IMR-90 (cell line): ENCODE measurements at regions not wholly inside any gene's neighbourhood (a gene's known extent, or its start where the extent isn't known, plus 50 kb on each side); places are given as distances from the start of the nearest gene placed in this dataset.

Experiments
- ATAC-seq: fragments of 200-7000 bp; cut with Tn5 transposase; 2 replicates; pipeline ENCODE4 v1.9.1; 2020; ENCODE audit warnings: low read depth, mild to moderate bottlenecking, moderate library complexity
- BruUV-seq: library from RNA; stranded (reverse); fragments of 400-500 nt; replicated peaks from 2 replicates; lab custom pipeline; 2021; lab: Mats Ljungman, UMichigan
- CTCF ChIA-PET: fragments of 300-600 bp; formaldehyde crosslinking; extraction: SDS; loops from one replicate; lab custom pipeline; 2021; ENCODE audit warnings: antibody characterized with exemption; lab: Yijun Ruan, JAX
- POLR2A ChIA-PET: fragments of 300-600 bp; sonication (Branson Sonifier 250); formaldehyde crosslinking; loops from one replicate; lab custom pipeline; 2022; ENCODE audit warnings: antibody characterized with exemption; ENCODE audit not compliant: unreplicated experiment; lab: Charles Lee
- DNase-seq: peaks from one replicate; pipeline ENCODE4 v3.0.0; 2013
- H2AFZ ChIP-seq: replicated peaks from 2 replicates; pipeline ENCODE3; 2013; ENCODE audit warnings: low read length, mild to moderate bottlenecking; ENCODE audit not compliant: poor library complexity
- H2AK5ac ChIP-seq: 2 replicates; pipeline ENCODE4 v1.6.1; 2013; ENCODE audit warnings: low read depth, low read length, inconsistent platforms
- H2AK9ac ChIP-seq: replicated peaks from 2 replicates; pipeline ENCODE3; 2013; ENCODE audit warnings: mild to moderate bottlenecking, low read depth, low read length, moderate library complexity; ENCODE audit not compliant: poor library complexity
- H2BK120ac ChIP-seq: 2 replicates; pipeline ENCODE4 v1.6.1; 2013; ENCODE audit warnings: low read depth, low read length, inconsistent platforms
- H2BK15ac ChIP-seq: 3 replicates; pipeline ENCODE4 v1.6.1; 2013; ENCODE audit warnings: low read depth, low read length, inconsistent platforms
- H2BK20ac ChIP-seq: 2 replicates; pipeline ENCODE4 v1.6.1; 2013; ENCODE audit warnings: low read depth, mild to moderate bottlenecking, inconsistent platforms, low read length, moderate library complexity
- H2BK5ac ChIP-seq: 2 replicates; pipeline ENCODE4 v1.6.1; 2013; ENCODE audit warnings: mild to moderate bottlenecking, low read depth, low read length, inconsistent platforms; ENCODE audit not compliant: poor library complexity, severe bottlenecking
- H3K14ac ChIP-seq: replicated peaks from 2 replicates; pipeline ENCODE4 v1.6.1; 2013; ENCODE audit warnings: low read depth, low read length, inconsistent platforms
- H3K18ac ChIP-seq: 2 replicates; pipeline ENCODE4 v1.6.1; 2013; ENCODE audit warnings: low read depth, low read length, control low read depth
- H3K23ac ChIP-seq: 2 replicates; pipeline ENCODE4 v1.6.1; 2013; ENCODE audit warnings: low read depth, low read length, inconsistent platforms
- H3K27ac ChIP-seq: 2 replicates; pipeline ENCODE4 v1.5.1; 2013; ENCODE audit warnings: mild to moderate bottlenecking, control low read depth, low read length; ENCODE audit not compliant: insufficient read depth
- H3K27me3 ChIP-seq: 2 replicates; pipeline ENCODE4 v1.6.1; 2013; ENCODE audit warnings: low read length; ENCODE audit not compliant: control insufficient read depth, insufficient read depth
- H3K36me3 ChIP-seq: 2 replicates; pipeline ENCODE4 v1.6.1; 2013; ENCODE audit warnings: low read length, mixed read lengths; ENCODE audit not compliant: control insufficient read depth, insufficient read depth
- H3K4ac ChIP-seq: 2 replicates; pipeline ENCODE4 v1.6.1; 2013; ENCODE audit warnings: low read depth, low read length, inconsistent platforms
- H3K4me1 ChIP-seq: 2 replicates; pipeline ENCODE4 v1.6.1; 2013; ENCODE audit warnings: low read length, mixed read lengths; ENCODE audit not compliant: control insufficient read depth, insufficient read depth
- H3K4me2 ChIP-seq: 2 replicates; pipeline ENCODE4 v1.6.1; 2013; ENCODE audit warnings: low read depth, mild to moderate bottlenecking, control low read depth, low read length, moderate library complexity
- H3K4me3 ChIP-seq: 2 replicates; pipeline ENCODE4 v1.5.1; 2013; ENCODE audit warnings: low read depth, mild to moderate bottlenecking, control low read depth, low read length, moderate library complexity; ENCODE audit not compliant: insufficient read depth
- H3K56ac ChIP-seq: 2 replicates; pipeline ENCODE4 v1.6.1; 2013; ENCODE audit warnings: low read length, inconsistent platforms; ENCODE audit not compliant: insufficient read depth; ENCODE audit errors: extremely low read depth
- H3K79me1 ChIP-seq, 2 experiments: 2 replicates each; pipeline ENCODE4 v1.6.1; 2013; ENCODE audit warnings: low read length in 2 of 2, inconsistent platforms in 1 of 2, low read depth in 1 of 2
- H3K9ac ChIP-seq: 2 replicates; pipeline ENCODE4 v1.6.1; 2013; ENCODE audit warnings: low read depth, low read length, control low read depth
- H3K9me1 ChIP-seq: 2 replicates; pipeline ENCODE4 v1.6.1; 2013; ENCODE audit warnings: low read length, inconsistent platforms; ENCODE audit not compliant: insufficient read depth
- H3K9me3 ChIP-seq: 2 replicates; pipeline ENCODE4 v1.6.1; 2013; ENCODE audit warnings: low read length; ENCODE audit not compliant: control insufficient read depth, insufficient read depth
- H4K20me1 ChIP-seq: 2 replicates; pipeline ENCODE4 v1.6.1; 2013; ENCODE audit warnings: low read length, inconsistent platforms; ENCODE audit not compliant: insufficient read depth
- H4K5ac ChIP-seq: 2 replicates; pipeline ENCODE4 v1.6.1; 2013; ENCODE audit warnings: mild to moderate bottlenecking, low read depth, low read length, control low read depth
- H4K8ac ChIP-seq, 2 experiments: 2 replicates each; pipeline ENCODE4 v1.6.1; 2013; ENCODE audit warnings: low read depth in 2 of 2, low read length in 2 of 2, control low read depth in 1 of 2, inconsistent platforms in 1 of 2
- H4K91ac ChIP-seq: 2 replicates; pipeline ENCODE4 v1.6.1; 2013; ENCODE audit warnings: low read depth, low read length, inconsistent platforms; ENCODE audit not compliant: insufficient read depth
- BHLHE40 ChIP-seq: fragments of 150-350 bp; IDR thresholded peaks from 2 replicates; pipeline ENCODE4 v1.6.1; 2016; ENCODE audit warnings: mild to moderate bottlenecking, low read depth, low read length
- CEBPB ChIP-seq: IDR thresholded peaks from 2 replicates; pipeline ENCODE4 v1.6.1; 2012; ENCODE audit warnings: low read depth, low read length, improper control_type of control experiment
- CHD1 ChIP-seq: IDR thresholded peaks from 2 replicates; pipeline ENCODE4 v1.6.1; 2012; ENCODE audit warnings: low read depth, low read length, improper control_type of control experiment
- FOS ChIP-seq: fragments of 150-350 bp; IDR thresholded peaks from 2 replicates; pipeline ENCODE4 v1.6.1; 2016; ENCODE audit warnings: low read depth, low read length
- MAFK ChIP-seq: IDR thresholded peaks from 2 replicates; pipeline ENCODE4 v1.6.1; 2012; ENCODE audit warnings: low read depth, low read length, improper control_type of control experiment
- MAZ ChIP-seq: IDR thresholded peaks from 2 replicates; pipeline ENCODE4 v1.6.1; 2012; ENCODE audit warnings: low read depth, mild to moderate bottlenecking, low read length, improper control_type of control experiment, moderate library complexity, borderline replicate concordance
- MXI1 ChIP-seq: IDR thresholded peaks from 2 replicates; pipeline ENCODE4 v1.6.1; 2012; ENCODE audit warnings: low read depth, mild to moderate bottlenecking, low read length, moderate library complexity, borderline replicate concordance
- NFE2L2 ChIP-seq: fragments of 150-350 bp; IDR thresholded peaks from 2 replicates; pipeline ENCODE4 v1.6.1; 2016; ENCODE audit warnings: low read depth, mild to moderate bottlenecking, low read length
- POLR2A ChIP-seq: IDR thresholded peaks from 2 replicates; pipeline ENCODE4 v1.6.1; 2012; ENCODE audit warnings: mild to moderate bottlenecking, low read depth, low read length
- RAD21 ChIP-seq: IDR thresholded peaks from 2 replicates; pipeline ENCODE4 v1.6.1; 2012; ENCODE audit warnings: low read length, improper control_type of control experiment
- RCOR1 ChIP-seq: IDR thresholded peaks from 2 replicates; pipeline ENCODE4 v1.6.1; 2012; ENCODE audit warnings: mild to moderate bottlenecking, low read length, improper control_type of control experiment; ENCODE audit not compliant: insufficient replicate concordance
- RFX5 ChIP-seq: IDR thresholded peaks from 2 replicates; pipeline ENCODE4 v1.8.0; 2012; ENCODE audit warnings: low read depth, mild to moderate bottlenecking, low read length, moderate library complexity
- SMC3 ChIP-seq: fragments of 150-350 bp; IDR thresholded peaks from 2 replicates; pipeline ENCODE4 v1.6.1; 2016; ENCODE audit warnings: low read depth, mild to moderate bottlenecking, antibody characterized with exemption, low read length, moderate library complexity
- WGBS, 2 experiments: methylation state at CpG; one replicate each; pipeline versions ENCODE4 v1.1.5 to v1.1.7; 2013; ENCODE audit warnings: missing lambda C conversion rate in 2 of 2; ENCODE audit not compliant: insufficient read length in 1 of 2; ENCODE audit errors: extremely low coverage in 2 of 2; 5-methylcytosine and 5-hydroxymethylcytosine counted together
- dilution Hi-C: fragments of 300-500 bp; cut with HindIII; formaldehyde crosslinking; loops from one replicate; pipeline ENCODE4 v1.14.3; 2018; ENCODE audit warnings: low sequenced_read_pairs; ENCODE audit not compliant: unreplicated experiment
- in situ Hi-C: fragments of 300-500 bp; cut with MboI; formaldehyde crosslinking; loops from 3 replicates; pipeline ENCODE4 v1.14.3; 2019; ENCODE audit warnings: low sequenced_read_pairs, inconsistent platforms, mixed read lengths
- intact Hi-C: fragments of 100-400 bp; cut with micrococcal nuclease; formaldehyde crosslinking; loops from 2 replicates; pipeline ENCODE4 v1.10.0; 2022
- TF ChIP-seq, protein P1 (sequence below): conservative IDR thresholded peaks from 2 replicates; pipeline ENCODE4 v1.5.1; 2012; ENCODE audit warnings: mild to moderate bottlenecking, low read depth, low read length, improper control_type of control experiment
- TF ChIP-seq, protein P2 (sequence below): fragments of 150-350 bp; IDR thresholded peaks from 2 replicates; pipeline ENCODE4 v1.6.1; 2016; ENCODE audit warnings: low read depth, mild to moderate bottlenecking, low read length, moderate library complexity, borderline replicate concordance
- TF ChIP-seq, protein P3 (sequence below): fragments of 150-350 bp; IDR thresholded peaks from 2 replicates; pipeline ENCODE4 v1.6.1; 2017; ENCODE audit warnings: mild to moderate bottlenecking, antibody characterized with exemption, low read length, low read depth

DNA sequence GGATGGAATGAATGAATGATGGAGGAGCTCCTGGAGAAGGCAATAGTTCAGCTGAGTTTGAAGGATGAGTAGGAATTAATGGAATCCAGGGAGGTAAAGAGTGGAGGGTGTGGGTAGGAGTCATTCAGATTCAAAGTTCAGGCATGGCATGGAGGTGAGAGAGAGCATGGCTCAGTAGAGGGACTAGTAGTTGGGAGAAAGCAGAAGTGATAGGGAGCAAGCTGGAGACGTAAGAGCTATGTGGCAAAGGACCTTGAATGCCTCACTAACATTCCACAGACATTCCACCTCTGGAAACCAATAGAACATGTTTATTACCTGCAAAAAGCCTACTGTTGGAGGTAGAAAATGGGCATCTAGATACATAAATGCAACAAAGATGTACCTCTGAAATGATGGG lies 170.1 kb downstream of the HAUS1 start:
- no peak overlapping the region for H3K56ac ChIP-seq
- no peak overlapping the region for H2AK5ac ChIP-seq
- no peaks in the 10 kb centered on the region for H3K9me3 ChIP-seq
- no peaks in the 10 kb centered on the region; the same call in 1 of the 2 replicates for H3K36me3 ChIP-seq
- H3K27ac ChIP-seq = no peak overlapping the region
- no peaks in the 10 kb centered on the region for H4K20me1 ChIP-seq
- no peak overlapping the region for H3K4ac ChIP-seq
- no peak overlapping the region for H3K18ac ChIP-seq
- H3K4me3 ChIP-seq = no peak overlapping the region
- peaks cover 22% of the 10 kb centered on the region for H3K9me1 ChIP-seq
- no peak overlapping the region for H4K5ac ChIP-seq
- ATAC-seq (no peak), DNase-seq (no peak)
- H3K79me1 ChIP-seq = no peaks in the 10 kb centered on the region; a peak in 1 of 4 replicates
- no peaks in the 10 kb centered on the region for H3K27me3 ChIP-seq
- in situ Hi-C loops (no loop called here), dilution Hi-C loops (no loop called here), intact Hi-C loops (no loop called here)
- H4K91ac ChIP-seq = no peak overlapping the region
- H2BK5ac ChIP-seq = no peak overlapping the region
- no peak overlapping the region for H2BK20ac ChIP-seq
- no CpG with 5 or more reads among the region's 1 CpG for WGBS, 2 experiments
- no peak overlapping the region for H2AK9ac ChIP-seq
- no peak overlapping the region for H3K9ac ChIP-seq
- peaks cover 14% of the 10 kb centered on the region for H3K4me1 ChIP-seq
- POLR2A ChIA-PET = no interaction called here
- no peak overlapping the region for H2AFZ ChIP-seq
- no peak overlapping the region for H3K4me2 ChIP-seq
- H2BK120ac ChIP-seq = no peak overlapping the region
- CTCF ChIA-PET = interaction anchor here (1.4 kb wide), 1 partner anchor 101 kb away, joined by 4 read pairs; a partner anchor contains a TSS
- no peak overlapping the region for H3K23ac ChIP-seq
- H2BK15ac ChIP-seq = no peak overlapping the region
- BruUV-seq = no TSS peak
- TF ChIP-seq RCOR1 (no peak), CHD1 (no peak), NFE2L2 (no peak), MAZ (no peak), CEBPB (no peak), FOS (no peak), BHLHE40 (no peak), POLR2A (no peak), MXI1 (no peak), RAD21 (no peak), SMC3 (no peak), MAFK (no peak), RFX5 (no peak)
- TF ChIP-seq, protein P1, sequence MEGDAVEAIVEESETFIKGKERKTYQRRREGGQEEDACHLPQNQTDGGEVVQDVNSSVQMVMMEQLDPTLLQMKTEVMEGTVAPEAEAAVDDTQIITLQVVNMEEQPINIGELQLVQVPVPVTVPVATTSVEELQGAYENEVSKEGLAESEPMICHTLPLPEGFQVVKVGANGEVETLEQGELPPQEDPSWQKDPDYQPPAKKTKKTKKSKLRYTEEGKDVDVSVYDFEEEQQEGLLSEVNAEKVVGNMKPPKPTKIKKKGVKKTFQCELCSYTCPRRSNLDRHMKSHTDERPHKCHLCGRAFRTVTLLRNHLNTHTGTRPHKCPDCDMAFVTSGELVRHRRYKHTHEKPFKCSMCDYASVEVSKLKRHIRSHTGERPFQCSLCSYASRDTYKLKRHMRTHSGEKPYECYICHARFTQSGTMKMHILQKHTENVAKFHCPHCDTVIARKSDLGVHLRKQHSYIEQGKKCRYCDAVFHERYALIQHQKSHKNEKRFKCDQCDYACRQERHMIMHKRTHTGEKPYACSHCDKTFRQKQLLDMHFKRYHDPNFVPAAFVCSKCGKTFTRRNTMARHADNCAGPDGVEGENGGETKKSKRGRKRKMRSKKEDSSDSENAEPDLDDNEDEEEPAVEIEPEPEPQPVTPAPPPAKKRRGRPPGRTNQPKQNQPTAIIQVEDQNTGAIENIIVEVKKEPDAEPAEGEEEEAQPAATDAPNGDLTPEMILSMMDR = no peak
- TF ChIP-seq, protein P2, sequence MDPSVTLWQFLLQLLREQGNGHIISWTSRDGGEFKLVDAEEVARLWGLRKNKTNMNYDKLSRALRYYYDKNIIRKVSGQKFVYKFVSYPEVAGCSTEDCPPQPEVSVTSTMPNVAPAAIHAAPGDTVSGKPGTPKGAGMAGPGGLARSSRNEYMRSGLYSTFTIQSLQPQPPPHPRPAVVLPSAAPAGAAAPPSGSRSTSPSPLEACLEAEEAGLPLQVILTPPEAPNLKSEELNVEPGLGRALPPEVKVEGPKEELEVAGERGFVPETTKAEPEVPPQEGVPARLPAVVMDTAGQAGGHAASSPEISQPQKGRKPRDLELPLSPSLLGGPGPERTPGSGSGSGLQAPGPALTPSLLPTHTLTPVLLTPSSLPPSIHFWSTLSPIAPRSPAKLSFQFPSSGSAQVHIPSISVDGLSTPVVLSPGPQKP = no peak
- TF ChIP-seq, protein P3, sequence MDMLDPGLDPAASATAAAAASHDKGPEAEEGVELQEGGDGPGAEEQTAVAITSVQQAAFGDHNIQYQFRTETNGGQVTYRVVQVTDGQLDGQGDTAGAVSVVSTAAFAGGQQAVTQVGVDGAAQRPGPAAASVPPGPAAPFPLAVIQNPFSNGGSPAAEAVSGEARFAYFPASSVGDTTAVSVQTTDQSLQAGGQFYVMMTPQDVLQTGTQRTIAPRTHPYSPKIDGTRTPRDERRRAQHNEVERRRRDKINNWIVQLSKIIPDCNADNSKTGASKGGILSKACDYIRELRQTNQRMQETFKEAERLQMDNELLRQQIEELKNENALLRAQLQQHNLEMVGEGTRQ = no peak
- H3K14ac ChIP-seq = no peak overlapping the region
- no peak overlapping the region for H4K8ac ChIP-seq
